ENCODE measurements at regions not wholly inside any gene's neighbourhood (a gene's known extent, or its start where the extent isn't known, plus 50 kb on each side); places are given as distances from the start of the nearest gene placed in this dataset.
"Not testable (repeated sequence)": the region's sequence is repeated elsewhere in the genome, so short reads cannot be mapped to it uniquely, and the experiment has no call there.

DNA sequence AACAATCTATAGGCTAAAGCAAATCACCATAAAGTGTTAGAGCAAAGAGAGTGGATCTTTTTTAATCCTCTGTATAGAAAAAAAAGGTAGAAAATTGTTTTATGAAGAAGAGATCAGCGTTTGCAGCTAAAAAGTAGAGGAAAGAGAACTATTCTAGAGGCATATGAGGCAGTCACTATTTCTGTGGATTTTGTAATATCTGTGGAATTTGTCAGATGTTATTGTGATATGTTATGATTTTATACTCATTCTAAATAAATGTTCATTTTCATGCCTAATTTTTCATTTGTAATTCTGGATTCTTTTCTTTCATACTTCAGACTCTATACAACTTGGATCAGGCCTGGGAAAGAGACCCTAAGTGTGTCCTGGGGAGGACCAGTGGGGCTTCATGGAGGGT is 295.0 kb upstream of the LYZL1 start:
- Histone ChIP-seq H3K27me3 (ENCODE audit: control insufficient read depth, insufficient read depth, low read length) (no peaks in the 10 kb centered on the region), H3K4me1 (ENCODE audit: control insufficient read depth, extremely low read depth, insufficient read depth, low read length) (peaks cover 5% of the 10 kb centered on the region), H4K20me1 (ENCODE audit: control insufficient read depth, extremely low read depth, insufficient read depth, low read length) (no peaks in the 10 kb centered on the region), H3K4me3 (replicated peaks in 1 of 4; ENCODE audit: control extremely low read depth in 1 of 4, insufficient read depth in 1 of 4, low read depth in 3 of 4, low read length in 4 of 4) (no peak overlapping the region), H3K27ac (ENCODE audit: insufficient read depth, low read length) (no peak overlapping the region), H3K9ac (ENCODE audit: insufficient read depth, low read length) (no peak overlapping the region), H3K9me3 (ENCODE audit: control insufficient read depth, insufficient read depth, low read depth, low read length) (no peaks in the 10 kb centered on the region), H3K4me2 (ENCODE audit: extremely low read depth, insufficient read depth, low read length) (no peak overlapping the region), H3K79me2 (ENCODE audit: control insufficient read depth, insufficient read depth, low read length) (no peaks in the 10 kb centered on the region), H3K36me3 (ENCODE audit: control insufficient read depth, insufficient read depth, low read length) (no peaks in the 10 kb centered on the region), H2AFZ (ENCODE audit: low read length) (no peak overlapping the region)
- DNase-seq (ENCODE audit: low read depth in 2 of 2), result peak in 1 of 2 donors; percentile 9
- no peak for TF ChIP-seq EZH2 (IDR thresholded peaks at IDR 0.05; ENCODE audit: low read length, missing control alignments)
- TF ChIP-seq, protein P1, sequence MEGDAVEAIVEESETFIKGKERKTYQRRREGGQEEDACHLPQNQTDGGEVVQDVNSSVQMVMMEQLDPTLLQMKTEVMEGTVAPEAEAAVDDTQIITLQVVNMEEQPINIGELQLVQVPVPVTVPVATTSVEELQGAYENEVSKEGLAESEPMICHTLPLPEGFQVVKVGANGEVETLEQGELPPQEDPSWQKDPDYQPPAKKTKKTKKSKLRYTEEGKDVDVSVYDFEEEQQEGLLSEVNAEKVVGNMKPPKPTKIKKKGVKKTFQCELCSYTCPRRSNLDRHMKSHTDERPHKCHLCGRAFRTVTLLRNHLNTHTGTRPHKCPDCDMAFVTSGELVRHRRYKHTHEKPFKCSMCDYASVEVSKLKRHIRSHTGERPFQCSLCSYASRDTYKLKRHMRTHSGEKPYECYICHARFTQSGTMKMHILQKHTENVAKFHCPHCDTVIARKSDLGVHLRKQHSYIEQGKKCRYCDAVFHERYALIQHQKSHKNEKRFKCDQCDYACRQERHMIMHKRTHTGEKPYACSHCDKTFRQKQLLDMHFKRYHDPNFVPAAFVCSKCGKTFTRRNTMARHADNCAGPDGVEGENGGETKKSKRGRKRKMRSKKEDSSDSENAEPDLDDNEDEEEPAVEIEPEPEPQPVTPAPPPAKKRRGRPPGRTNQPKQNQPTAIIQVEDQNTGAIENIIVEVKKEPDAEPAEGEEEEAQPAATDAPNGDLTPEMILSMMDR (conservative IDR thresholded peaks at IDR 0.05 in 1 of 2, IDR thresholded peaks at IDR 0.05 in 1 of 2; ENCODE audit: low read depth in 1 of 2, low read length in 2 of 2), result no peak

DNA sequence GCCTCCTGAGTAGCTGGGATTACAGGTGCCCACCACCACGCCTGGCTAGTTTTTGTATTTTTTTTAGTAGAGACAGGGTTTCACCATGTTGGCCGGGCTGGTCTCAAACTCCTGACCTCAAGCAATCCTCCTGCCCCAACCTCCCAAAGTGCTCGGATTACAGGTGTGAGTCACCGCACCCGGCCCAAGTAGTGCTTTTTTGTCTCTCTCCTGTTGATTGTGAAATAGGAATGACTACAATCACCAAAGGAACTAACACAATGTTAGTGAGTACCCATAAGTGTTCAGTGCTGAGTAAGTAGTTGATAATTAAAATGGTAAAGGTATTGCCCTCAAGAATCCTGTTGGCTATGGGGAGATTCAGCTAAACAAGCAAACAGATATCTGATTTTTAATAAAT is 294.1 kb upstream of the LYZL1 start:
- peak in 1 of 2 donors; percentile 23 for DNase-seq (ENCODE audit: low read depth in 2 of 2)

DNA sequence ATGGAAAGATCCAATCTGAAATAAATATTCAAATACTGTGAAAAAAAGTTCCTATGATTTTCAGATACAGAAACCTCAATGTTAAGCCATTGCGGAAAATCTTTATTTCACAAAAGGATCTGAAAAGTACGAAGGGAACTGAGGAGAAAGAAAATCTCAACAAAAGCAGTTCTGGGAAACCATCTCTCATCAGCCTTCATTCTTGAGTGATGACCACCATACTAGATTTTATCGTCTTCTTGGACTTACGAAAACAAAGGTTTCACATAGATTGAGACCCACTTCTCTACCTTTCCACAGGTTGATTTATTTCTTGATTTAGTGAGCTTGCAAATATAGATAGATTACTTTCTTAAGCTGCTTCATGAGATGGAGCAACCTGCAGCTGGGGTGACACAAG is 293.4 kb upstream of the LYZL1 start:
- H4K20me1 ChIP-seq (ENCODE audit: control insufficient read depth, extremely low read depth, insufficient read depth, low read length), result no peaks in the 10 kb centered on the region
- H3K4me2 ChIP-seq (ENCODE audit: extremely low read depth, insufficient read depth, low read length), result no peak overlapping the region
- no peak overlapping the region for H3K27ac ChIP-seq (ENCODE audit: insufficient read depth, low read length)
- H3K9me3 ChIP-seq (ENCODE audit: control insufficient read depth, insufficient read depth, low read depth, low read length), result no peaks in the 10 kb centered on the region
- peaks cover 5% of the 10 kb centered on the region for H3K4me1 ChIP-seq (ENCODE audit: control insufficient read depth, extremely low read depth, insufficient read depth, low read length)
- H3K9ac ChIP-seq (ENCODE audit: insufficient read depth, low read length), result no peak overlapping the region
- H2AFZ ChIP-seq (ENCODE audit: low read length), result no peak overlapping the region
- TF ChIP-seq, protein P1 (conservative IDR thresholded peaks at IDR 0.05 in 1 of 2, IDR thresholded peaks at IDR 0.05 in 1 of 2; ENCODE audit: low read depth in 1 of 2, low read length in 2 of 2), result no peak
- TF ChIP-seq EZH2 (IDR thresholded peaks at IDR 0.05; ENCODE audit: low read length, missing control alignments), result no peak
- H3K36me3 ChIP-seq (ENCODE audit: control insufficient read depth, insufficient read depth, low read length), result no peaks in the 10 kb centered on the region
- no peaks in the 10 kb centered on the region for H3K27me3 ChIP-seq (ENCODE audit: control insufficient read depth, insufficient read depth, low read length)
- no peak for DNase-seq (ENCODE audit: low read depth in 2 of 2)
- no peaks in the 10 kb centered on the region for H3K79me2 ChIP-seq (ENCODE audit: control insufficient read depth, insufficient read depth, low read length)
- no peak overlapping the region for H3K4me3 ChIP-seq (replicated peaks in 1 of 4; ENCODE audit: control extremely low read depth in 1 of 4, insufficient read depth in 1 of 4, low read depth in 3 of 4, low read length in 4 of 4)

More for the DNA sequence above, 294.1 kb upstream of the LYZL1 start:
- not testable (repeated sequence) for H3K9ac ChIP-seq (ENCODE audit: insufficient read depth, low read length); H3K36me3 ChIP-seq (ENCODE audit: control insufficient read depth, insufficient read depth, low read length); H3K4me2 ChIP-seq (ENCODE audit: extremely low read depth, insufficient read depth, low read length); H2AFZ ChIP-seq (ENCODE audit: low read length); H3K4me3 ChIP-seq (replicated peaks in 1 of 4; ENCODE audit: control extremely low read depth in 1 of 4, insufficient read depth in 1 of 4, low read depth in 3 of 4, low read length in 4 of 4); H4K20me1 ChIP-seq (ENCODE audit: control insufficient read depth, extremely low read depth, insufficient read depth, low read length); H3K27me3 ChIP-seq (ENCODE audit: control insufficient read depth, insufficient read depth, low read length); H3K4me1 ChIP-seq (ENCODE audit: control insufficient read depth, extremely low read depth, insufficient read depth, low read length); H3K9me3 ChIP-seq (ENCODE audit: control insufficient read depth, insufficient read depth, low read depth, low read length); H3K27ac ChIP-seq (ENCODE audit: insufficient read depth, low read length); H3K79me2 ChIP-seq (ENCODE audit: control insufficient read depth, insufficient read depth, low read length)

Data from fibroblast of lung (primary cell).